ENCODE measurements at regions not wholly inside any gene's neighbourhood (a gene's known extent, or its start where the extent isn't known, plus 50 kb on each side); places are given as distances from the start of the nearest gene placed in this dataset.

GRCh38 chr16:13291591-13292333, 390.4 kb downstream of the SHISA9 start:
- Histone ChIP-seq H2AFZ (ENCODE audit: low read length) (no peak overlapping the region), H3K4me1 (ENCODE audit: low read length) (no peaks in the 10 kb centered on the region), H3K4me3 (ENCODE audit: low read length) (no peak overlapping the region), H3K9me2 (replicated peaks; ENCODE audit: insufficient read depth, low read length) (no peaks in the 10 kb centered on the region), H3K79me2 (ENCODE audit: low read length) (no peaks in the 10 kb centered on the region), H3K4me2 (ENCODE audit: low read depth, low read length, poor library complexity, severe bottlenecking) (no peak overlapping the region), H4K20me1 (ENCODE audit: insufficient read depth, low read depth, low read length) (no peaks in the 10 kb centered on the region), H3K9ac (ENCODE audit: low read length) (no peak overlapping the region), H3K36me3 (ENCODE audit: insufficient read depth, low read length) (no peaks in the 10 kb centered on the region), H3K27ac (ENCODE audit: low read length) (no peak overlapping the region), H3K27me3 (ENCODE audit: low read length) (no peaks in the 10 kb centered on the region), H3K9me3 (ENCODE audit: low read length) (no peaks in the 10 kb centered on the region)
- DNase-seq = no peak

- Histone ChIP-seq H3K9me3 (ENCODE audit: low read length) (no peaks in the 10 kb centered on the region), H3K4me3 (ENCODE audit: low read length) (no peak overlapping the region), H3K9me2 (replicated peaks; ENCODE audit: insufficient read depth, low read length) (no peaks in the 10 kb centered on the region)
Measured at GRCh38 chr16:13296206-13296605, 394.8 kb downstream of the SHISA9 start.

GRCh38 chr16:13298666-13299065, 397.3 kb downstream of the SHISA9 start:
- Histone ChIP-seq H3K9ac (ENCODE audit: low read length) (no peak overlapping the region), H3K9me3 (ENCODE audit: low read length) (no peaks in the 10 kb centered on the region), H3K79me2 (ENCODE audit: low read length) (no peaks in the 10 kb centered on the region), H3K27ac (ENCODE audit: low read length) (no peak overlapping the region), H3K27me3 (ENCODE audit: low read length) (no peaks in the 10 kb centered on the region), H3K4me1 (ENCODE audit: low read length) (no peaks in the 10 kb centered on the region), H3K36me3 (ENCODE audit: insufficient read depth, low read length) (no peaks in the 10 kb centered on the region), H2AFZ (ENCODE audit: low read length) (no peak overlapping the region), H3K4me2 (ENCODE audit: low read depth, low read length, poor library complexity, severe bottlenecking) (no peak overlapping the region), H3K9me2 (replicated peaks; ENCODE audit: insufficient read depth, low read length) (no peaks in the 10 kb centered on the region), H3K4me3 (ENCODE audit: low read length) (no peak overlapping the region), H4K20me1 (ENCODE audit: insufficient read depth, low read depth, low read length) (no peaks in the 10 kb centered on the region)
- DNase-seq = no peak

More at GRCh38 chr16:13296206-13296605, 394.8 kb downstream of the SHISA9 start:
- DNase-seq = no peak
- Histone ChIP-seq H4K20me1 (ENCODE audit: insufficient read depth, low read depth, low read length) (no peaks in the 10 kb centered on the region), H3K27ac (ENCODE audit: low read length) (no peak overlapping the region), H3K79me2 (ENCODE audit: low read length) (no peaks in the 10 kb centered on the region), H3K36me3 (ENCODE audit: insufficient read depth, low read length) (no peaks in the 10 kb centered on the region), H3K4me2 (ENCODE audit: low read depth, low read length, poor library complexity, severe bottlenecking) (no peak overlapping the region), H3K9ac (ENCODE audit: low read length) (no peak overlapping the region), H2AFZ (ENCODE audit: low read length) (no peak overlapping the region), H3K27me3 (ENCODE audit: low read length) (no peaks in the 10 kb centered on the region), H3K4me1 (ENCODE audit: low read length) (no peaks in the 10 kb centered on the region)

GRCh38 chr16:13300066-13300840, 398.9 kb downstream of the SHISA9 start:
- no peak overlapping the region for H3K4me3 ChIP-seq (ENCODE audit: low read length)
- no peak overlapping the region for H3K9ac ChIP-seq (ENCODE audit: low read length)
- H3K27me3 ChIP-seq (ENCODE audit: low read length) = no peaks in the 10 kb centered on the region
- H3K79me2 ChIP-seq (ENCODE audit: low read length) = no peaks in the 10 kb centered on the region
- H4K20me1 ChIP-seq (ENCODE audit: insufficient read depth, low read depth, low read length) = no peaks in the 10 kb centered on the region
- no peaks in the 10 kb centered on the region for H3K9me3 ChIP-seq (ENCODE audit: low read length)
- no peak overlapping the region for H3K27ac ChIP-seq (ENCODE audit: low read length)
- H2AFZ ChIP-seq (ENCODE audit: low read length) = no peak overlapping the region
- H3K36me3 ChIP-seq (ENCODE audit: insufficient read depth, low read length) = no peaks in the 10 kb centered on the region
- DNase-seq = no peak
- no peaks in the 10 kb centered on the region for H3K9me2 ChIP-seq (replicated peaks; ENCODE audit: insufficient read depth, low read length)
- H3K4me1 ChIP-seq (ENCODE audit: low read length) = no peaks in the 10 kb centered on the region
- H3K4me2 ChIP-seq (ENCODE audit: low read depth, low read length, poor library complexity, severe bottlenecking) = no peak overlapping the region

- Histone ChIP-seq H3K9ac (ENCODE audit: low read length) (no peak overlapping the region), H3K4me2 (ENCODE audit: low read depth, low read length, poor library complexity, severe bottlenecking) (no peak overlapping the region), H3K4me1 (ENCODE audit: low read length) (no peaks in the 10 kb centered on the region), H4K20me1 (ENCODE audit: insufficient read depth, low read depth, low read length) (no peaks in the 10 kb centered on the region), H3K4me3 (ENCODE audit: low read length) (no peak overlapping the region), H3K27ac (ENCODE audit: low read length) (no peak overlapping the region), H2AFZ (ENCODE audit: low read length) (no peak overlapping the region), H3K36me3 (ENCODE audit: insufficient read depth, low read length) (no peaks in the 10 kb centered on the region), H3K9me2 (replicated peaks; ENCODE audit: insufficient read depth, low read length) (no peaks in the 10 kb centered on the region), H3K27me3 (ENCODE audit: low read length) (no peaks in the 10 kb centered on the region), H3K79me2 (ENCODE audit: low read length) (no peaks in the 10 kb centered on the region), H3K9me3 (ENCODE audit: low read length) (no peaks in the 10 kb centered on the region)
- no peak for DNase-seq
Measured at GRCh38 chr16:13305019-13305755, 403.8 kb downstream of the SHISA9 start.

- Histone ChIP-seq H3K9me3 (ENCODE audit: low read length) (no peaks in the 10 kb centered on the region), H3K27ac (ENCODE audit: low read length) (no peak overlapping the region), H3K9me2 (replicated peaks; ENCODE audit: insufficient read depth, low read length) (no peaks in the 10 kb centered on the region), H3K4me1 (ENCODE audit: low read length) (no peaks in the 10 kb centered on the region), H3K4me3 (ENCODE audit: low read length) (no peak overlapping the region), H4K20me1 (ENCODE audit: insufficient read depth, low read depth, low read length) (no peaks in the 10 kb centered on the region), H2AFZ (ENCODE audit: low read length) (no peak overlapping the region), H3K36me3 (ENCODE audit: insufficient read depth, low read length) (no peaks in the 10 kb centered on the region), H3K4me2 (ENCODE audit: low read depth, low read length, poor library complexity, severe bottlenecking) (no peak overlapping the region), H3K9ac (ENCODE audit: low read length) (no peak overlapping the region), H3K27me3 (ENCODE audit: low read length) (no peaks in the 10 kb centered on the region), H3K79me2 (ENCODE audit: low read length) (no peaks in the 10 kb centered on the region)
- DNase-seq = no peak
Measured at GRCh38 chr16:13306161-13306995, 405.0 kb downstream of the SHISA9 start.

GRCh38 chr16:13307255-13307654, 405.9 kb downstream of the SHISA9 start:
- H3K9ac ChIP-seq (ENCODE audit: low read length) = no peak overlapping the region
- H3K4me3 ChIP-seq (ENCODE audit: low read length) = no peak overlapping the region
- no peaks in the 10 kb centered on the region for H3K9me3 ChIP-seq (ENCODE audit: low read length)
- H3K4me2 ChIP-seq (ENCODE audit: low read depth, low read length, poor library complexity, severe bottlenecking) = no peak overlapping the region
- no peak overlapping the region for H3K27ac ChIP-seq (ENCODE audit: low read length)
- H3K27me3 ChIP-seq (ENCODE audit: low read length) = no peaks in the 10 kb centered on the region
- no peaks in the 10 kb centered on the region for H3K9me2 ChIP-seq (replicated peaks; ENCODE audit: insufficient read depth, low read length)
- H3K79me2 ChIP-seq (ENCODE audit: low read length) = no peaks in the 10 kb centered on the region
- DNase-seq = no peak
- H2AFZ ChIP-seq (ENCODE audit: low read length) = no peak overlapping the region
- H3K4me1 ChIP-seq (ENCODE audit: low read length) = no peaks in the 10 kb centered on the region
- no peaks in the 10 kb centered on the region for H4K20me1 ChIP-seq (ENCODE audit: insufficient read depth, low read depth, low read length)
- no peaks in the 10 kb centered on the region for H3K36me3 ChIP-seq (ENCODE audit: insufficient read depth, low read length)
